ENCODE measurements at regions not wholly inside any gene's neighbourhood (a gene's known extent, or its start where the extent isn't known, plus 50 kb on each side); places are given as distances from the start of the nearest gene placed in this dataset.

DNA sequence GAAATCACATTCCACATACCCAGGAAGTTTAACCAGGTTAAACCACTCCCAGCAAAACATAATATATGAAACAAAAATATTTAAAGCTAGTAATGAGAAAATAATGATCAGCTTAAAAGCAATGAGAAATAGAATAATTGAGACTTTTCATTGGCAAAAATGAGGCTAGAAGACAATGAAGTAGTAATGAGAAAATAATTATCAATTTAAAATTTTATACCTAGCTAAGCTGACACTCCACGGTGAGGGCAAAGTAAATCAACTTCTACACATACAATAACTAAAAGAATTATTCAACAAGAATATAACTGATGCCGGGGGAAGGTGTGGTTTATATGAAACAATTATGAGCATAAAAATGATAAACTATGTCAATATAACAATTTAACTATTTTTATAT lies 82.2 kb upstream of the TES start:
- H3K4me2 ChIP-seq (ENCODE audit: low read length), result no peak overlapping the region
- no peaks in the 10 kb centered on the region for H3K79me2 ChIP-seq (ENCODE audit: insufficient read depth, low read depth, low read length)
- no peak overlapping the region for H2AFZ ChIP-seq (ENCODE audit: low read length)
- BruUV-seq (replicated peaks), result no TSS peak
- H3K4me3 ChIP-seq (ENCODE audit: low read depth, low read length, poor library complexity, severe bottlenecking), result no peak overlapping the region
- DNase-seq (ENCODE audit: low spot score), result no peak
- no peaks in the 10 kb centered on the region for H3K4me1 ChIP-seq (ENCODE audit: insufficient read depth, low read length, poor library complexity, severe bottlenecking)
- CTCF ChIA-PET (ENCODE audit: unreplicated experiment), result no interaction called here
- POLR2A ChIA-PET, result interaction anchor here (0.6 to 1.6 kb wide), 2 partner anchors 9 to 104 kb away, joined by 3 read pairs; no protein-coding TSS in a partner anchor
- H3K9me3 ChIP-seq (ENCODE audit: low read length), result 0 out of 2 replicates have a peak, but pooled peaks cover 5% of the 10 kb centered on the region
- intact Hi-C loops (cut with micrococcal nuclease; ENCODE audit: unreplicated experiment), result no loop called here
- no peaks in the 10 kb centered on the region for H4K20me1 ChIP-seq (ENCODE audit: insufficient read depth, low read length)
- H3K36me3 ChIP-seq (ENCODE audit: insufficient read depth, low read length), result no peaks in the 10 kb centered on the region
- no peak overlapping the region for H3K27ac ChIP-seq (ENCODE audit: low read depth, low read length, poor library complexity, severe bottlenecking)
- no peak for TF ChIP-seq CTCF (conservative IDR thresholded peaks at IDR 0.05; ENCODE audit: low read length)
- TF ChIP-seq EZH2phosphoT487 (IDR thresholded peaks at IDR 0.05; ENCODE audit: borderline replicate concordance, low read depth, low read length), result no peak
- no peaks in the 10 kb centered on the region for H3K9me2 ChIP-seq (ENCODE audit: insufficient read depth, low read length)

- no peak overlapping the region for H3K4me2 ChIP-seq (ENCODE audit: low read length)
- no peak for DNase-seq (ENCODE audit: low spot score)
- H3K9me3 ChIP-seq (ENCODE audit: low read length), result no peaks in the 10 kb centered on the region
- no peak overlapping the region for H3K27ac ChIP-seq (ENCODE audit: low read depth, low read length, poor library complexity, severe bottlenecking)
- no peaks in the 10 kb centered on the region for H3K79me2 ChIP-seq (ENCODE audit: insufficient read depth, low read depth, low read length)
- intact Hi-C loops (cut with micrococcal nuclease; ENCODE audit: unreplicated experiment), result no loop called here
- BruUV-seq (replicated peaks), result no TSS peak
- no peaks in the 10 kb centered on the region for H4K20me1 ChIP-seq (ENCODE audit: insufficient read depth, low read length)
- no peak overlapping the region for H3K4me3 ChIP-seq (ENCODE audit: low read depth, low read length, poor library complexity, severe bottlenecking)
- POLR2A ChIA-PET, result interaction anchor here (1.4 kb wide), 1 partner anchor 10 kb away, joined by 3 read pairs; no protein-coding TSS in a partner anchor
- TF ChIP-seq CTCF (conservative IDR thresholded peaks at IDR 0.05; ENCODE audit: low read length) (no peak), EZH2phosphoT487 (IDR thresholded peaks at IDR 0.05; ENCODE audit: borderline replicate concordance, low read depth, low read length) (no peak)
- CTCF ChIA-PET (ENCODE audit: unreplicated experiment), result no interaction called here
- H3K4me1 ChIP-seq (ENCODE audit: insufficient read depth, low read length, poor library complexity, severe bottlenecking), result no peaks in the 10 kb centered on the region
- no peak overlapping the region for H2AFZ ChIP-seq (ENCODE audit: low read length)
- no peaks in the 10 kb centered on the region for H3K36me3 ChIP-seq (ENCODE audit: insufficient read depth, low read length)
- H3K9me2 ChIP-seq (ENCODE audit: insufficient read depth, low read length), result no peaks in the 10 kb centered on the region
Measured at GRCh38 chr7:116135306-116135705, 75.0 kb upstream of the TES start.

GRCh38 chr7:116138202-116138801 lies 72.0 kb upstream of the TES start:
- BruUV-seq (replicated peaks), result no TSS peak
- CTCF ChIA-PET (ENCODE audit: unreplicated experiment), result no interaction called here
- H3K9me2 ChIP-seq (ENCODE audit: insufficient read depth, low read length), result no peaks in the 10 kb centered on the region
- POLR2A ChIA-PET, result interaction anchor here (0.5 kb wide), 1 partner anchor 8 kb away, joined by 4 read pairs; no protein-coding TSS in a partner anchor
- no peaks in the 10 kb centered on the region for H3K36me3 ChIP-seq (ENCODE audit: insufficient read depth, low read length)
- no peak overlapping the region for H3K4me3 ChIP-seq (ENCODE audit: low read depth, low read length, poor library complexity, severe bottlenecking)
- no peaks in the 10 kb centered on the region for H3K79me2 ChIP-seq (ENCODE audit: insufficient read depth, low read depth, low read length)
- no peaks in the 10 kb centered on the region for H3K4me1 ChIP-seq (ENCODE audit: insufficient read depth, low read length, poor library complexity, severe bottlenecking)
- intact Hi-C loops (cut with micrococcal nuclease; ENCODE audit: unreplicated experiment), result loop anchor here (1.0 to 2.0 kb wide), 2 partner anchors 34 to 97 kb away; no protein-coding TSS in a partner anchor
- H4K20me1 ChIP-seq (ENCODE audit: insufficient read depth, low read length), result no peaks in the 10 kb centered on the region
- H2AFZ ChIP-seq (ENCODE audit: low read length), result no peak overlapping the region
- TF ChIP-seq EZH2phosphoT487 (IDR thresholded peaks at IDR 0.05; ENCODE audit: borderline replicate concordance, low read depth, low read length) (no peak), CTCF (conservative IDR thresholded peaks at IDR 0.05; ENCODE audit: low read length) (peak; percentile 88)
- peak; percentile 45 for DNase-seq (ENCODE audit: low spot score)
- no peaks in the 10 kb centered on the region for H3K9me3 ChIP-seq (ENCODE audit: low read length)
- no peak overlapping the region for H3K4me2 ChIP-seq (ENCODE audit: low read length)
- no peak overlapping the region for H3K27ac ChIP-seq (ENCODE audit: low read depth, low read length, poor library complexity, severe bottlenecking)

Measured in OCI-LY7 (cell line).